CD4-positive, alpha-beta memory T cell (primary cell): ENCODE measurements at regions not wholly inside any gene's neighbourhood (a gene's known extent, or its start where the extent isn't known, plus 50 kb on each side); places are given as distances from the start of the nearest gene placed in this dataset.

Experiments
- CTCF ChIA-PET: fragments of 350-600 bp; sonication (Branson Sonifier 250); formaldehyde crosslinking; loops from one replicate; lab custom pipeline; 2021; ENCODE audit warnings: inconsistent platforms; ENCODE audit not compliant: partially characterized antibody; lab: Charles Lee
- POLR2A ChIA-PET: fragments of 350-600 bp; sonication (Branson Sonifier 250); formaldehyde crosslinking; loops from one replicate; lab custom pipeline; 2021; ENCODE audit not compliant: partially characterized antibody; lab: Charles Lee
- DNase-seq, 5 donors: peaks; one replicate each; pipeline versions ENCODE4 v3.0.0 to v3.0.0-alpha.2; 2020 to 2022; ENCODE audit warnings: mixed read lengths in 1 of 5
- H3K27ac ChIP-seq: one replicate; pipeline ENCODE4 v1.7.0; 2013; ENCODE audit warnings: low read depth, low read length
- H3K27me3 ChIP-seq: 2 replicates; pipeline ENCODE4 v1.7.0; 2013; ENCODE audit warnings: mild to moderate bottlenecking, low read length, moderate library complexity; ENCODE audit not compliant: insufficient read depth
- H3K36me3 ChIP-seq: 2 replicates; pipeline ENCODE4 v1.7.0; 2013; ENCODE audit warnings: mild to moderate bottlenecking, low read length, moderate library complexity; ENCODE audit not compliant: insufficient read depth
- H3K4me1 ChIP-seq: 2 replicates; pipeline ENCODE4 v1.7.0; 2013; ENCODE audit warnings: mild to moderate bottlenecking, low read length, moderate library complexity; ENCODE audit not compliant: insufficient read depth
- H3K4me3 ChIP-seq, 2 donors: one replicate each; pipeline ENCODE4 v1.7.0; 2013; ENCODE audit warnings: low read length in 2 of 2, mild to moderate bottlenecking in 1 of 2
- H3K9me3 ChIP-seq, 2 donors: one replicate each; pipeline ENCODE4 v1.7.0; 2013; ENCODE audit warnings: low read length in 2 of 2, control low read depth in 1 of 2; ENCODE audit not compliant: control insufficient read depth in 1 of 2
- H3K27ac Mint-ChIP-seq, 7 donors: one replicate each; pipeline ENCODE4 v1.8.0; 2020 to 2021; ENCODE audit warnings: mixed read lengths in 7 of 7, mild to moderate bottlenecking in 6 of 7, inconsistent platforms in 3 of 7, moderate library complexity in 3 of 7
- H3K27me3 Mint-ChIP-seq, 2 donors: one replicate each; pipeline ENCODE4 v1.8.0; 2020 to 2021; ENCODE audit warnings: mixed read lengths in 2 of 2
- H3K36me3 Mint-ChIP-seq, 2 donors: one replicate each; pipeline ENCODE4 v1.8.0; 2020 to 2021; ENCODE audit warnings: mixed read lengths in 2 of 2, inconsistent platforms in 1 of 2, mild to moderate bottlenecking in 1 of 2
- H3K4me1 Mint-ChIP-seq, 4 donors: one replicate each; pipeline ENCODE4 v1.8.0; 2020 to 2021; ENCODE audit warnings: mixed read lengths in 4 of 4, mild to moderate bottlenecking in 1 of 4
- H3K4me3 Mint-ChIP-seq, 8 donors: one replicate each; pipeline ENCODE4 v1.8.0; 2020 to 2021; ENCODE audit warnings: mixed read lengths in 8 of 8, mild to moderate bottlenecking in 7 of 8, moderate library complexity in 6 of 8, inconsistent platforms in 3 of 8
- H3K9me3 Mint-ChIP-seq, 8 donors: one replicate each; pipeline ENCODE4 v1.8.0; 2020 to 2021; ENCODE audit warnings: mixed read lengths in 8 of 8, mild to moderate bottlenecking in 5 of 8, inconsistent platforms in 3 of 8, moderate library complexity in 1 of 8
- intact Hi-C: fragments of 100-400 bp; cut with micrococcal nuclease; formaldehyde crosslinking; loops from one replicate; pipeline ENCODE4 v1.15.1; 2023

DNA sequence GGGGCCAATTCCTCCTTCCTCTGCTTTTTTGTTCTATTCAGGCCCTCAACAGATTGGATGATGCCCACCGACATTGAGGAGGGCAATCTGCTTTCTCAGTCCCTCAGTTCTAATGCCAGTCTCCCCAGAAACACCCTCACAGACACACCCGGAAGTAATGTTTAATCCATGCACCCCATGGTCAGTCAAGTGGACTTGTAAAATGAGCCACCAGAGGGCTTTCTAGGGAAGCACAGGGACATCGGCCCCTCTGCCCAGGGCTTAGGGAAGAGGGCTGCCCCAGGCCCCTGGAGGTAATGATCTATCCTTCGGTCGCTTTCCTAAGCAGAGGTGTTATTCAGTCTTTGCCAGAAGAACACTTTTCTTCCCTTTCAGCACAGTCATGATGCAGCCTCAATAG is 107.4 kb downstream of the PDCL3 start:
- Mint-ChIP-seq H3K27ac (no peak overlapping the region), H3K9me3 (no peaks in the 10 kb centered on the region), H3K27me3 (peaks cover 2% of the 10 kb centered on the region in 2 donors), H3K4me1 (peaks cover 0 to 1% (median 0%) of the 10 kb centered on the region in 4 donors), H3K36me3 (no peaks in the 10 kb centered on the region), H3K4me3 (no peak overlapping the region)
- DNase-seq = no peak
- H3K27ac ChIP-seq = no peak overlapping the region
- no peak overlapping the region for H3K4me3 ChIP-seq
- CTCF ChIA-PET = no interaction called here
- no peaks in the 10 kb centered on the region for H3K36me3 ChIP-seq
- POLR2A ChIA-PET = no interaction called here
- H3K4me1 ChIP-seq = no peaks in the 10 kb centered on the region
- intact Hi-C loops = no loop called here
- no peaks in the 10 kb centered on the region for H3K27me3 ChIP-seq
- no peaks in the 10 kb centered on the region for H3K9me3 ChIP-seq

DNA sequence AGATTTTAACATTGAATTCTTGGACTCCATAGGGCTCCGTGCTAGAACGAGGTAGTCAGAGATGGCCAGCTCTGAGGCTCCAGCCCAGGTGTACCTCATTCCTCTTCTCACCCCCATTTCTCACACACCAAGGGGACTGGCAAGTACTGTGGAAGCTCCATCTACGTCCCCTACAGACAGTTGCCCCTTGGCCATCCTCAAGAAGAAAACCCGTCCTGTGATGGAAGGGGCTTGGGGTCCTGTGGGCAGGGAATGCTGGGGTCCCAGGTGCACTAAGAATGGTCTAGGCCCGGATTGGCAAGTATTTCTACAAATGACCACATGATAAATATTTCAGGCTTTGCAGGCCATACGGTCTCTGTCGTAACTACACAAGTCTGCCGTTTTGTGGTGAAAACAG is 110.3 kb downstream of the PDCL3 start:
- Histone ChIP-seq H3K36me3 (no peaks in the 10 kb centered on the region), H3K4me3 (no peak overlapping the region), H3K4me1 (no peaks in the 10 kb centered on the region), H3K27ac (no peak overlapping the region), H3K9me3 (no peaks in the 10 kb centered on the region), H3K27me3 (no peaks in the 10 kb centered on the region)
- H3K27me3 Mint-ChIP-seq = peaks cover 2% of the 10 kb centered on the region in 2 donors
- no peaks in the 10 kb centered on the region for H3K4me1 Mint-ChIP-seq
- H3K27ac Mint-ChIP-seq = no peak overlapping the region
- no peaks in the 10 kb centered on the region for H3K36me3 Mint-ChIP-seq
- H3K4me3 Mint-ChIP-seq = no peak overlapping the region
- POLR2A ChIA-PET = no interaction called here
- intact Hi-C loops = no loop called here
- H3K9me3 Mint-ChIP-seq = peaks cover 0 to 1% (median 0%) of the 10 kb centered on the region in 8 donors
- CTCF ChIA-PET = interaction anchor here (1.8 kb wide), 1 partner anchor 15 kb away, joined by 4 read pairs; no protein-coding TSS in a partner anchor
- DNase-seq = no peak

DNA sequence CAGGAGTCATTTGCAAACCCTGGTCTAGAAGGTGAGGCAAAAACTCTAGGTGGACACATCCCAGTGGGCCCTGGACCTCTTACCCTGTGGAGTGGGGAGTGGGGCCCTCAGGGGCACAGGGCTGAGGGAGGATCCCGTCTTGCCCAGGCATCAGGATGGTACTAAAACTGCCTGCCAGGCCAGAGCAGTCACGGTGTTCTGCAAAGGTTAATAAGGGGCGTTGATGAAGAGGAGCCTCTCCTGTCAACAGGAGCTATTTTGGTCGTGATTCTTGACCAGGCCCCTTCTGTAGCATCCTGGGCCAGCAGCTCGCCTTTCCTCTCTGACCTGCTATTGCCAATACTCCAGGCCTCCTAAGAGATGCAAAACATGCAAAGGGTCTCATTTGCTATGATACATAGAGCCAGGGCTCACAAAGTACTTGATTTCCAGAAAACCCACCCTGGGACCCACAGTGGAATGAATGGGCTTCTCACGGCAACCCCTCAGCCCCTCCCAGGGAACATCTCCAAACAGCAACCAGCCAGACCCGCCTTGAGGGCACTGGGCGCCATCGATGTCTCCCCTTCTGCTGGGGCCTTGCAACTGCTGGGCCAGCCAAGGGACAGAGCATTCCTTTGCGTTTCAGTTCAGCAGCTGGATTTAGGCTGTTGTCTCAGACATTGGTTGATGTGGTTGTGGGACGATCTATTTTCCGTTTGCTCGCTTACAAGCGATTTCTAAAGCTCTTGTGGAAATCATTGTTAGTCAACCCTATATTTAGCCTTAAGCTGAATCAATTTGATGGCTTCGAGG is 111.1 kb downstream of the PDCL3 start:
- ChIA-PET POLR2A (no interaction called here), CTCF (interaction anchor here (1.0 to 1.8 kb wide), 3 partner anchors 15 to 64 kb away, joined by 3 to 4 read pairs (median 3); no protein-coding TSS in a partner anchor)
- Mint-ChIP-seq H3K4me1 (peaks cover 0 to 2% (median under 1%) of the 10 kb centered on the region in 4 donors), H3K36me3 (no peaks in the 10 kb centered on the region), H3K27me3 (peaks cover 2% of the 10 kb centered on the region in 2 donors), H3K4me3 (no peak overlapping the region), H3K9me3 (peaks cover 0 to 1% (median 0%) of the 10 kb centered on the region in 8 donors), H3K27ac (no peak overlapping the region)
- Histone ChIP-seq H3K4me1 (no peaks in the 10 kb centered on the region), H3K9me3 (no peaks in the 10 kb centered on the region), H3K4me3 (no peak overlapping the region), H3K36me3 (no peaks in the 10 kb centered on the region), H3K27me3 (no peaks in the 10 kb centered on the region), H3K27ac (no peak overlapping the region)
- DNase-seq = no peak
- intact Hi-C loops = no loop called here

DNA sequence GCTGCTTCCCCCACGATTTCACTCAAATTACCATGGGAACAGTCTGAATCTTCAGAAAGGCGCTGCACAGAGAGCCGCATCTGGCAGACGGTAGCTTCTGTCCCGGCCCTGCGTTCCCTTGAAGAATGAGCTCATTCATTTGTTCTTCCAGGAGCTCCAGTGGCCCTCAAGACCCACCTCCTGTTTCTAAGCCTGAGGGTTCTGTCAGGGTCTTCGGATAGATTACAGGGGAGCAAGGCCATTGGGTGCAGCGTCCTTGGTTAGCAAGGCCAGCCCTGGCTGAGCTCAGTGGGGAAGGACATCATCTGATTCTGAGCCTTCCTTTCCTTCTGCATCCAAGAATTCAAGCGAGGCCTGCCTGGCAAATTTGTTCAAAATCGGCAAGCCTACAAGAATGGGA is 111.9 kb downstream of the PDCL3 start:
- no peak overlapping the region for H3K27ac Mint-ChIP-seq
- Histone ChIP-seq H3K4me3 (no peak overlapping the region), H3K9me3 (no peaks in the 10 kb centered on the region), H3K4me1 (no peaks in the 10 kb centered on the region), H3K36me3 (no peaks in the 10 kb centered on the region), H3K27me3 (no peaks in the 10 kb centered on the region), H3K27ac (no peak overlapping the region)
- H3K4me3 Mint-ChIP-seq = no peak overlapping the region
- no peak for DNase-seq
- intact Hi-C loops = no loop called here
- peaks cover 2% of the 10 kb centered on the region in 2 donors for H3K27me3 Mint-ChIP-seq
- H3K36me3 Mint-ChIP-seq = no peaks in the 10 kb centered on the region
- peaks cover 0 to 3% (median 1%) of the 10 kb centered on the region in 4 donors for H3K4me1 Mint-ChIP-seq
- POLR2A ChIA-PET = no interaction called here
- CTCF ChIA-PET = interaction anchor here (1.0 to 1.8 kb wide), 4 partner anchors 12 to 65 kb away, joined by 3 to 4 read pairs (median 3); no protein-coding TSS in a partner anchor
- peaks cover 0 to 1% (median 0%) of the 10 kb centered on the region in 8 donors for H3K9me3 Mint-ChIP-seq

DNA sequence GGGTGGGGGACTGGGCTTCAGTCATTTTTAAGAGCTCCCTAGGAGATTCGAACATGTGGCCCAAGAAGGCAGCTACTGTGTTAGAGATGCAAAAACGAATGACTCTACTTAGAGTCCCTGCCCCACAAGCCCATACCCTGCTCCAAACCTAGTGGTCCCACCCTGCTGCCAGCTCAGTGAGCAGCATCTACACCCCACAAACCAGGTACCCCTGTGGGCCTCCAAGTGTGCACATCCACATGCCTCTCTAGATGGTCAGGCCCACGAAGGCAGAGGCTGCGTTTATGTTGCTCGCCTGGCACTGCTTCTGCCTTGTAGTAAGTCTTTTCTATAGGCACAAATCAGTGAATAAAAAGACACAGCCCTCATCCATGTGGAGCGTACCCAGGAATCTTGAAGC is 112.6 kb downstream of the PDCL3 start:
- H3K36me3 Mint-ChIP-seq = no peaks in the 10 kb centered on the region
- Histone ChIP-seq H3K4me3 (no peak overlapping the region), H3K36me3 (no peaks in the 10 kb centered on the region), H3K9me3 (no peaks in the 10 kb centered on the region), H3K27ac (no peak overlapping the region), H3K4me1 (no peaks in the 10 kb centered on the region), H3K27me3 (no peaks in the 10 kb centered on the region)
- no peak overlapping the region for H3K4me3 Mint-ChIP-seq
- H3K27ac Mint-ChIP-seq = no peak overlapping the region
- POLR2A ChIA-PET = no interaction called here
- no peak for DNase-seq
- H3K9me3 Mint-ChIP-seq = peaks cover 0 to 1% (median 0%) of the 10 kb centered on the region in 8 donors
- CTCF ChIA-PET = interaction anchor here (1.2 to 1.6 kb wide), 2 partner anchors 13 to 34 kb away, joined by 3 read pairs; no protein-coding TSS in a partner anchor
- no peaks in the 10 kb centered on the region for H3K27me3 Mint-ChIP-seq
- peaks cover 0 to 3% (median 1%) of the 10 kb centered on the region in 4 donors for H3K4me1 Mint-ChIP-seq
- intact Hi-C loops = no loop called here

DNA sequence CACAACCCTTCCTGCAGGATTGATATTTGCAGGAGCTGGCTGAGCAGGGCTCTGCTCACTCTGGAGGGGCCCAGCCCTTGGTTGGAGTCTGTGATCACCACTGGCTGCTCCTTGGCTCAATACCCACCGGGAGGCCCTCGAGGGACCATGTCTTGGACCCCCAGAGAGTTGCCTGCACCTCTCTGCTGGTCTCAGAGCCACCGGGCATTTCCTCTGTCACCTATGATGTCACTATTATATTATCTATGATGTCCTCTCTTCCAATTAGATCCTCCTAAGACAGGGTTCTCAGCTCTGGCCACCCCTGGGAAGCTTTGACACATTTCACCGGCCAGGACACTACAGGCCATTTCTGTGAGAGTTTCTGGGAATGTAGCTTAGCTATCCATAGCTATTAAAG is 113.1 kb downstream of the PDCL3 start:
- Histone ChIP-seq H3K36me3 (no peaks in the 10 kb centered on the region), H3K4me3 (no peak overlapping the region), H3K4me1 (no peaks in the 10 kb centered on the region), H3K9me3 (no peaks in the 10 kb centered on the region), H3K27me3 (no peaks in the 10 kb centered on the region), H3K27ac (no peak overlapping the region)
- ChIA-PET POLR2A (no interaction called here), CTCF (interaction anchor here (1.2 to 1.3 kb wide), 2 partner anchors 9 to 13 kb away, joined by 3 to 4 read pairs; no protein-coding TSS in a partner anchor)
- no peak for DNase-seq
- intact Hi-C loops = no loop called here
- Mint-ChIP-seq H3K4me1 (peaks cover 0 to 3% (median 1%) of the 10 kb centered on the region in 4 donors), H3K27me3 (no peaks in the 10 kb centered on the region), H3K27ac (no peak overlapping the region), H3K9me3 (peaks cover 0 to 1% (median 0%) of the 10 kb centered on the region in 8 donors), H3K4me3 (no peak overlapping the region), H3K36me3 (no peaks in the 10 kb centered on the region)

DNA sequence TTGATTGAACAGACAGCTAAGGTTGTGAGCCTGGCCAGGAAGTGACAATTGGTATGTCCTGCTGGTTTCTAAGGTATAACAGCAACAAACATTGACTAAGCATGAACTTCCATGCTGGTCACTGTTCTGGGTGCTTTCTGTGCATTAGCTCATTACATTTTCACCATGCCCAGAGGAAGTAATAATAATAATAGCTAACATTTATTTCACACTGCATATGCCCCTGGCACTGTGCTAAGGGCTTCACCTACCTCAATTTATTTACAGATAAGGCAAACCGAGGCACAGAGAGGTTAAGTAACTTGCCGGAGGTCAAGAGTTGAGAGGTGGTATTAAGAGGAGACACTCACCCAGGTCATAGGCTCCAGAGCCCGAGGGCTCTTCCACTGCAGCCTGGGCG is 113.6 kb downstream of the PDCL3 start:
- H3K36me3 Mint-ChIP-seq = no peaks in the 10 kb centered on the region
- H3K4me3 ChIP-seq = no peak overlapping the region
- no peak overlapping the region for H3K4me3 Mint-ChIP-seq
- ChIA-PET CTCF (interaction anchor here (1.3 kb wide), 1 partner anchor 10 kb away, joined by 4 read pairs; no protein-coding TSS in a partner anchor), POLR2A (no interaction called here)
- intact Hi-C loops = no loop called here
- no peaks in the 10 kb centered on the region for H3K36me3 ChIP-seq
- no peak overlapping the region for H3K27ac ChIP-seq
- no peaks in the 10 kb centered on the region for H3K27me3 ChIP-seq
- H3K27me3 Mint-ChIP-seq = no peaks in the 10 kb centered on the region
- peaks cover 0 to 3% (median 1%) of the 10 kb centered on the region in 4 donors for H3K4me1 Mint-ChIP-seq
- H3K9me3 ChIP-seq = no peaks in the 10 kb centered on the region
- H3K9me3 Mint-ChIP-seq = peaks cover 0 to 1% (median 0%) of the 10 kb centered on the region in 8 donors
- H3K27ac Mint-ChIP-seq = no peak overlapping the region
- no peak for DNase-seq
- no peaks in the 10 kb centered on the region for H3K4me1 ChIP-seq
